Activated T-cell treated with anti-CD3 and anti-CD28 coated beads, Interleukin-2, amount 50 U/mL, for 1 hour (primary cell): ENCODE measurements at regions not wholly inside any gene's neighbourhood (a gene's known extent, or its start where the extent isn't known, plus 50 kb on each side); places are given as distances from the start of the nearest gene placed in this dataset.
"Not testable (repeated sequence)": the region's sequence is repeated elsewhere in the genome, so short reads cannot be mapped to it uniquely, and the experiment has no call there.

Experiments
- DNase-seq: peaks from one replicate; pipeline ENCODE4 v3.0.0-alpha.2; 2020

GRCh38 chr9:129544761-129545160, 76.1 kb downstream of the C9orf50 start:
- no peak for DNase-seq

GRCh38 chr9:129542741-129543140, 78.2 kb downstream of the C9orf50 start:
- DNase-seq = no peak

GRCh38 chr9:129541270-129541669, 79.6 kb downstream of the C9orf50 start:
- no peak for DNase-seq

- DNase-seq = no peak
These were observed 81.5 kb downstream of the C9orf50 start for GRCh38 chr9:129539446-129539845.

GRCh38 chr9:129531860-129532402, 89.0 kb downstream of the C9orf50 start:
- not testable (repeated sequence) for DNase-seq

- DNase-seq = not testable (repeated sequence)
These were observed 92.9 kb downstream of the C9orf50 start for GRCh38 chr9:129527955-129528354.

GRCh38 chr9:129525656-129526196, 95.2 kb downstream of the C9orf50 start:
- DNase-seq = no peak

- no peak for DNase-seq
These were observed 96.2 kb downstream of the C9orf50 start for GRCh38 chr9:129524582-129525270.

GRCh38 chr9:129523943-129524581, 96.8 kb downstream of the C9orf50 start:
- no peak for DNase-seq

GRCh38 chr9:129522351-129522750, 98.5 kb downstream of the C9orf50 start:
- no peak for DNase-seq

GRCh38 chr9:129520082-129520481, 100.8 kb downstream of the C9orf50 start:
- DNase-seq = no peak

- DNase-seq = no peak
These were observed 102.8 kb downstream of the C9orf50 start for GRCh38 chr9:129518074-129518473.

GRCh38 chr9:129517006-129517405, 103.9 kb downstream of the C9orf50 start:
- no peak for DNase-seq

GRCh38 chr9:129514891-129515290, 106.0 kb downstream of the C9orf50 start:
- DNase-seq = no peak

GRCh38 chr9:129514497-129514867, 106.4 kb downstream of the C9orf50 start:
- DNase-seq = no peak

GRCh38 chr9:129513856-129514496, 106.9 kb downstream of the C9orf50 start:
- DNase-seq = no peak

- DNase-seq = no peak
These were observed 107.6 kb downstream of the C9orf50 start for GRCh38 chr9:129513282-129513681.

GRCh38 chr9:129511285-129511900, 109.5 kb downstream of the C9orf50 start:
- no peak for DNase-seq

- DNase-seq = no peak
These were observed 111.4 kb downstream of the C9orf50 start for GRCh38 chr9:129509533-129509928.

- DNase-seq = no peak
These were observed 113.1 kb downstream of the C9orf50 start for GRCh38 chr9:129507805-129508204.

GRCh38 chr9:129506892-129507291, 114.0 kb downstream of the C9orf50 start:
- no peak for DNase-seq

GRCh38 chr9:129506041-129506440, 114.9 kb downstream of the C9orf50 start:
- DNase-seq = no peak

- no peak for DNase-seq
These were observed 115.5 kb downstream of the C9orf50 start for GRCh38 chr9:129505270-129505902.
